GM18507 (cell line): ENCODE measurements at regions not wholly inside any gene's neighbourhood (a gene's known extent, or its start where the extent isn't known, plus 50 kb on each side); places are given as distances from the start of the nearest gene placed in this dataset.
"Not testable (repeated sequence)": the region's sequence is repeated elsewhere in the genome, so short reads cannot be mapped to it uniquely, and the experiment has no call there.

Experiments used
- DNase-seq: peaks from one replicate; pipeline ENCODE4 v3.0.0; 2011; ENCODE audit warnings: low read depth; ENCODE audit not compliant: insufficient read length; ENCODE audit errors: extremely low spot score
- FAIRE-seq: peaks from 2 replicates; lab custom pipeline; 2011; peaks lifted over from hg19 to GRCh38; lab: Jason Lieb, UNC

DNA sequence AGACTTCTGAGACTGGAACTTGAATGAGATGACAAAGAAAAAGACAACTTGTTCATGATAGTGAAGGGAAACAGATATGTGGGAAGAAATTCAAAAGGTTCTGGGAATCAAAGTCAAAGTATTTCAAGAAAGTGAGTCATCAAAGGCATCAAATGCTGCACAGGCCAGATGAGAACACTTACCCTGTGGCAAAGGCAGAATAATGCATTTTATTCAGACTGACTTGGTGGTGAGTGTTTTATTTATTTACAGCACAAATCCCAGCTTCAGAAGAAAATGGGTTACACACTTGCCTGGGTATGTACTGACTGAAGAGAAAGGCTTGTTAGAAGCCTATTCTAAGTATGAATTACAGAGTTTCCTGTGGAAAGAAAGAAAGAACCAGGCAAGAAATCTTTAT lies 78.2 kb upstream of the ALG10B start:
- DNase-seq, FAIRE-seq: not testable (repeated sequence)

DNA sequence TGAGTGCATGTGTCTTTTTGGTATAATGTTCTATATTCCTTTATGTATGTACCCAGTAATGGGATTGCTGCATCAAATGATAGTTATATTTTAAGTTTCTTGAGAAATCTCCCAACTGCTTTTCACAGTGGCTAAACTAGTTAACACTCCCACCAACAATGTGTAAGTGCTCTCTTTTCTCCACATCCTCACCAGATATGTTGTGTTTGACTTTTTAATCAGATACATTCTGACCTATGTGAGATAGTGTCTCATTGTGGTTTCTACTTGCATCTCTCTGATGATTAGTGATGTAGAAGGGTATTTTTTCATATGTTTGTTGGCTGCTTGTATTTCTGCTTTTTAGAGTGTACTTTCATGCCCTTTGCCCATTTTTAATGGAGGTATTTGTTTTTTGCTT lies 62.8 kb upstream of the ALG10B start:
- DNase-seq (no peak), FAIRE-seq (no peak)

DNA sequence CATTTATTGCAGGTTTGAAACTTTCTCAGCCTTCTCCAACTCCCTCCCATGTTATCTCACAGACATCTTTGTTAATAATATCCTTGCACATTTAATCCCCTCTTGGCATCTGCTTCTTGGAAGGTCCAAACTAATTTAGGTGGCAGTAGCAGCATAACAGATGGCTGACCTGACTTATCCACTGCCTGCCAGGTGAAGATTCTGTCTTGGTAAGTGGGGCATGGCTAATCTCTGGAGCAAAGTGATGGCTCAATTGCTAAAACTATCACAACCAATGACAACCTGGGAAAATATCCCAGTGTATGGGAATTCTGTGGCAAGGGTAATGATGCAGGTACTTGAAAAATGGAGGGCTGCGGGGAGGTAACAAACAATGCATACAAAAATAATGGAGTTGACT lies 58.2 kb upstream of the ALG10B start:
- FAIRE-seq (no peak), DNase-seq (no peak)
